ENCODE measurements at regions not wholly inside any gene's neighbourhood (a gene's known extent, or its start where the extent isn't known, plus 50 kb on each side); places are given as distances from the start of the nearest gene placed in this dataset.

- ATAC-seq, result no peak
- Histone ChIP-seq H3K4me1 (no peaks in the 10 kb centered on the region), H3K27ac (no peak overlapping the region)
Measured at GRCh38 chr14:40410708-40411107, 978.5 kb upstream of the FBXO33 start.

GRCh38 chr14:40402957-40403356 is 970.7 kb upstream of the FBXO33 start:
- H3K4me3 ChIP-seq, result no peak overlapping the region
- H3K36me3 ChIP-seq, result no peaks in the 10 kb centered on the region
- TF ChIP-seq POLR2A (IDR thresholded peaks at IDR 0.05) (no peak), CTCF (IDR thresholded peaks at IDR 0.05) (no peak)
- peaks cover 0 to 22% (median 2%) of the 10 kb centered on the region in 12 donors for H3K9me3 ChIP-seq
- H3K27me3 ChIP-seq, result no peaks in the 10 kb centered on the region
- no peak for DNase-seq
- intact Hi-C loops (cut with DNase I), result no loop called here
- no peaks in the 10 kb centered on the region for H3K4me1 ChIP-seq
- no peak for ATAC-seq
- no peak overlapping the region for H3K27ac ChIP-seq

More at GRCh38 chr14:40410708-40411107, 978.5 kb upstream of the FBXO33 start:
- TF ChIP-seq POLR2A (IDR thresholded peaks at IDR 0.05), result no peak
- no peak for TF ChIP-seq CTCF (IDR thresholded peaks at IDR 0.05)
- H3K27me3 ChIP-seq, result no peaks in the 10 kb centered on the region
- H3K9me3 ChIP-seq, result peaks cover 0 to 28% (median 7%) of the 10 kb centered on the region in 12 donors
- H3K4me3 ChIP-seq, result no peak overlapping the region
- H3K36me3 ChIP-seq, result no peaks in the 10 kb centered on the region
- intact Hi-C loops (cut with DNase I), result no loop called here
- DNase-seq, result no peak

GRCh38 chr14:40398981-40399380 is 966.7 kb upstream of the FBXO33 start:
- no peak overlapping the region for H3K27ac ChIP-seq
- TF ChIP-seq CTCF (IDR thresholded peaks at IDR 0.05) (no peak), POLR2A (IDR thresholded peaks at IDR 0.05) (no peak)
- H3K9me3 ChIP-seq, result no peaks in the 10 kb centered on the region
- H3K4me1 ChIP-seq, result no peaks in the 10 kb centered on the region
- 74 to 85% (median 81%) methylated on average over 2 of the region's 2 CpGs for WGBS, 4 donors
- no peak for DNase-seq
- no peak overlapping the region for H3K4me3 ChIP-seq
- H3K36me3 ChIP-seq, result no peaks in the 10 kb centered on the region
- intact Hi-C loops (cut with DNase I), result no loop called here
- ATAC-seq, result no peak
- no peaks in the 10 kb centered on the region for H3K27me3 ChIP-seq

- DNase-seq (no peak), ATAC-seq (no peak)
- Histone ChIP-seq H3K36me3 (no peaks in the 10 kb centered on the region), H3K4me3 (no peak overlapping the region), H3K4me1 (no peaks in the 10 kb centered on the region), H3K27ac (no peak overlapping the region), H3K27me3 (no peaks in the 10 kb centered on the region), H3K9me3 (no peaks in the 10 kb centered on the region)
- no peak for TF ChIP-seq CTCF (IDR thresholded peaks at IDR 0.05)
- TF ChIP-seq POLR2A (IDR thresholded peaks at IDR 0.05), result no peak
- WGBS, 4 donors, result 41 to 61% (median 54%) methylated on average over 3 of the region's 3 CpGs
- intact Hi-C loops (cut with DNase I), result no loop called here
Measured at GRCh38 chr14:40394634-40395340, 962.6 kb upstream of the FBXO33 start.
